CD4-positive, alpha-beta T cell (primary cell): ENCODE measurements at regions not wholly inside any gene's neighbourhood (a gene's known extent, or its start where the extent isn't known, plus 50 kb on each side); places are given as distances from the start of the nearest gene placed in this dataset.

Experiments
- ATAC-seq: fragments of 200-7000 bp; cut with Tn5 transposase; one replicate; pipeline ENCODE4 v1.10.0; 2022; ENCODE audit warnings: mild to moderate bottlenecking; ENCODE audit not compliant: poor library complexity
- CTCF ChIA-PET: fragments of 350-600 bp; sonication (Branson Sonifier 250); formaldehyde crosslinking; loops from one replicate; lab custom pipeline; 2021; ENCODE audit warnings: antibody characterized with exemption, inconsistent platforms; lab: Charles Lee
- POLR2A ChIA-PET: fragments of 350-600 bp; sonication (Branson Sonifier 250); formaldehyde crosslinking; loops from one replicate; lab custom pipeline; 2021; ENCODE audit warnings: antibody characterized with exemption, inconsistent platforms; lab: Charles Lee
- DNase-seq, 14 experiments: peaks; one replicate each; pipeline ENCODE4 v3.0.0-alpha.2; 2013 to 2020; ENCODE audit warnings: mixed read lengths in 2 of 14
- H3K27ac ChIP-seq, 2 donors: one replicate each; pipeline versions ENCODE4 v1.5.1 to v1.7.0; 2013; ENCODE audit warnings: low read length in 2 of 2, low read depth in 1 of 2, mild to moderate bottlenecking in 1 of 2
- H3K27me3 ChIP-seq, 2 experiments: 1 replicate in 1 of 2; 2 replicates in 1 of 2; pipeline versions ENCODE4 v1.6.1 to v1.7.0; 2013; ENCODE audit warnings: low read length in 2 of 2, control low read depth in 1 of 2, mild to moderate bottlenecking in 1 of 2, moderate library complexity in 1 of 2; ENCODE audit not compliant: insufficient read depth in 2 of 2, control insufficient read depth in 1 of 2
- H3K36me3 ChIP-seq: one replicate; pipeline ENCODE4 v1.6.1; 2013; ENCODE audit warnings: low read length, control low read depth; ENCODE audit not compliant: insufficient read depth
- H3K4me1 ChIP-seq: one replicate; pipeline ENCODE4 v1.6.1; 2013; ENCODE audit warnings: low read length, control low read depth; ENCODE audit not compliant: insufficient read depth
- H3K4me3 ChIP-seq: one replicate; pipeline ENCODE4 v1.5.1; 2013; ENCODE audit warnings: mild to moderate bottlenecking, low read length, moderate library complexity
- H3K9me3 ChIP-seq, 2 experiments: 1 replicate in 1 of 2; 2 replicates in 1 of 2; pipeline versions ENCODE4 v1.6.1 to v1.7.0; 2013; ENCODE audit warnings: low read length in 2 of 2, mild to moderate bottlenecking in 2 of 2, control low read depth in 1 of 2, moderate library complexity in 1 of 2; ENCODE audit not compliant: control insufficient read depth in 1 of 2, insufficient read depth in 1 of 2
- H3K27ac Mint-ChIP-seq: one replicate; pipeline ENCODE4 v1.8.0; 2020; ENCODE audit warnings: mixed read lengths
- H3K27me3 Mint-ChIP-seq: one replicate; pipeline ENCODE4 v1.8.0; 2021; ENCODE audit warnings: mixed read lengths
- H3K36me3 Mint-ChIP-seq: one replicate; pipeline ENCODE4 v1.8.0; 2021; ENCODE audit warnings: low read depth, mixed read lengths
- H3K4me1 Mint-ChIP-seq: one replicate; pipeline ENCODE4 v1.8.0; 2021; ENCODE audit warnings: low read depth, mixed read lengths
- H3K4me3 Mint-ChIP-seq: one replicate; pipeline ENCODE4 v1.8.0; 2020; ENCODE audit warnings: mild to moderate bottlenecking, mixed read lengths
- H3K9me3 Mint-ChIP-seq: one replicate; pipeline ENCODE4 v1.8.0; 2020; ENCODE audit warnings: mixed read lengths
- intact Hi-C, 2 experiments: fragments of 100-400 bp; cut with DNase I in 1 of 2; cut with micrococcal nuclease in 1 of 2; formaldehyde crosslinking; loops; one replicate each; pipeline versions ENCODE4 v1.15.1 to v1.9.0; 2023 to 2025; cut with DNase I, micrococcal nuclease
- TF ChIP-seq, protein P1 (sequence below): fragments of 200-600 bp; IDR thresholded peaks from one replicate; pipeline ENCODE4 v1.8.0; 2022; ENCODE audit warnings: antibody characterized with exemption, mild to moderate bottlenecking

DNA sequence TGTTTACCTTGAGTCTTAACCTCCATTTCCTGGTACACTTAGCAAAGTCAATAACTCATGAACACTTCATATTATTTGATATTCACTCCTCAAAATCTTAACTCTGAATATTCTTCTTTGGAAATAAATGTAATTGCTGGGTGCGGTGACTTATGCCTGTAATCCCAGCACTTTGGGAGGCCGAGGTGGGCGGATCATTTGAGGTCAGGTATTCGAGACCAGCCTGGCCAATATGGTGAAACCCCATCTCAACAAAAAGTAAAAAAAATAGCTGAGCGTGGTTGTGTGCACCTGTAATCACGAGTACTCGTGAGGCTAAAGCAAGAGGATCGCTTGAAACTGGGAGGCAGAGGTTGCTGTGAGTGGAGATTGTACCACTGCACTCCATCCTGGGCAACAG, 201.3 kb upstream of the DSEL start:
- H3K4me3 ChIP-seq = no peak overlapping the region
- H3K4me1 Mint-ChIP-seq = no peaks in the 10 kb centered on the region
- no peak overlapping the region for H3K4me3 Mint-ChIP-seq
- ChIA-PET POLR2A (no interaction called here), CTCF (no interaction called here)
- H3K27ac ChIP-seq = no peak overlapping the region
- H3K36me3 ChIP-seq = no peaks in the 10 kb centered on the region
- TF ChIP-seq, protein P1, sequence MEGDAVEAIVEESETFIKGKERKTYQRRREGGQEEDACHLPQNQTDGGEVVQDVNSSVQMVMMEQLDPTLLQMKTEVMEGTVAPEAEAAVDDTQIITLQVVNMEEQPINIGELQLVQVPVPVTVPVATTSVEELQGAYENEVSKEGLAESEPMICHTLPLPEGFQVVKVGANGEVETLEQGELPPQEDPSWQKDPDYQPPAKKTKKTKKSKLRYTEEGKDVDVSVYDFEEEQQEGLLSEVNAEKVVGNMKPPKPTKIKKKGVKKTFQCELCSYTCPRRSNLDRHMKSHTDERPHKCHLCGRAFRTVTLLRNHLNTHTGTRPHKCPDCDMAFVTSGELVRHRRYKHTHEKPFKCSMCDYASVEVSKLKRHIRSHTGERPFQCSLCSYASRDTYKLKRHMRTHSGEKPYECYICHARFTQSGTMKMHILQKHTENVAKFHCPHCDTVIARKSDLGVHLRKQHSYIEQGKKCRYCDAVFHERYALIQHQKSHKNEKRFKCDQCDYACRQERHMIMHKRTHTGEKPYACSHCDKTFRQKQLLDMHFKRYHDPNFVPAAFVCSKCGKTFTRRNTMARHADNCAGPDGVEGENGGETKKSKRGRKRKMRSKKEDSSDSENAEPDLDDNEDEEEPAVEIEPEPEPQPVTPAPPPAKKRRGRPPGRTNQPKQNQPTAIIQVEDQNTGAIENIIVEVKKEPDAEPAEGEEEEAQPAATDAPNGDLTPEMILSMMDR = no peak
- H3K36me3 Mint-ChIP-seq = no peaks in the 10 kb centered on the region
- H3K27me3 Mint-ChIP-seq = no peaks in the 10 kb centered on the region
- no peak overlapping the region for H3K27ac Mint-ChIP-seq
- intact Hi-C loops = no loop called here
- no peak for DNase-seq
- no peaks in the 10 kb centered on the region for H3K27me3 ChIP-seq
- H3K9me3 Mint-ChIP-seq = no peaks in the 10 kb centered on the region
- ATAC-seq = no peak
- H3K4me1 ChIP-seq = no peaks in the 10 kb centered on the region
- no peaks in the 10 kb centered on the region for H3K9me3 ChIP-seq

GRCh38 chr18:67715567-67715966, 199.0 kb upstream of the DSEL start:
- TF ChIP-seq, protein P1 = no peak
- Mint-ChIP-seq H3K9me3 (no peaks in the 10 kb centered on the region), H3K27ac (no peak overlapping the region), H3K4me3 (no peak overlapping the region), H3K4me1 (no peaks in the 10 kb centered on the region), H3K36me3 (no peaks in the 10 kb centered on the region), H3K27me3 (no peaks in the 10 kb centered on the region)
- H3K27me3 ChIP-seq = no peaks in the 10 kb centered on the region
- ATAC-seq = no peak
- CTCF ChIA-PET = no interaction called here
- H3K9me3 ChIP-seq = no peaks in the 10 kb centered on the region
- POLR2A ChIA-PET = interaction anchor here (0.9 kb wide), 1 partner anchor 11 kb away, joined by 3 read pairs; no protein-coding TSS in a partner anchor
- H3K4me1 ChIP-seq = no peaks in the 10 kb centered on the region
- intact Hi-C loops = no loop called here
- no peak overlapping the region for H3K27ac ChIP-seq
- DNase-seq = no peak
- H3K36me3 ChIP-seq = no peaks in the 10 kb centered on the region
- H3K4me3 ChIP-seq = no peak overlapping the region

DNA sequence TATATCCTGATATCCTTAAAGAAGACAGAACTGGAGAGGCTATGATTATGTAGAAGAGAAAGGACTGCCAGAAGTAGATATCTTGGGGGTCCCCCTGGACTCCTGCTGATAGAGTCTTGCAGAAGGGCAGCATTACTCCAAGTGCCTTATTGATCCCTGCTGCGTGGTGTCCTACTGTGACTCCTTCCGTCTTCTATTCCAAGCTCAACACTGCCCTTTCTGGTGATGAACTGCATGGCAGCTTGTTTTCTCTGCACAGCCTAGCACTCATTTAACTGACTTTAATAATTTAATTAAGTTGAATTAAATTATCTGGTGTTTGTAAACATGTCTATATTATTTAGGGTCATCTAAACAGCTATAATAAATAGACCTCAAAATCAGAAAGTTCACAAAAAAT, 194.1 kb upstream of the DSEL start:
- ATAC-seq (no peak), DNase-seq (no peak)
- POLR2A ChIA-PET = no interaction called here
- Histone ChIP-seq H3K27me3 (no peaks in the 10 kb centered on the region), H3K9me3 (no peaks in the 10 kb centered on the region), H3K4me3 (no peak overlapping the region), H3K36me3 (no peaks in the 10 kb centered on the region), H3K4me1 (no peaks in the 10 kb centered on the region), H3K27ac (no peak overlapping the region)
- no peaks in the 10 kb centered on the region for H3K4me1 Mint-ChIP-seq
- intact Hi-C loops = no loop called here
- no peak overlapping the region for H3K4me3 Mint-ChIP-seq
- no peak overlapping the region for H3K27ac Mint-ChIP-seq
- no peaks in the 10 kb centered on the region for H3K27me3 Mint-ChIP-seq
- H3K36me3 Mint-ChIP-seq = no peaks in the 10 kb centered on the region
- TF ChIP-seq, protein P1 = no peak
- H3K9me3 Mint-ChIP-seq = no peaks in the 10 kb centered on the region
- CTCF ChIA-PET = interaction anchor here (1.3 kb wide), 1 partner anchor 13 kb away, joined by 4 read pairs; no protein-coding TSS in a partner anchor
